Stomach (tissue), 4 donors: ENCODE measurements at regions not wholly inside any gene's neighbourhood (a gene's known extent, or its start where the extent isn't known, plus 50 kb on each side); places are given as distances from the start of the nearest gene placed in this dataset.

Experiments used
- CTCF ChIP-seq, 7 experiments: fragments of 450-650 bp in 4 of 7; fragments of 200-600 bp in 3 of 7; sonication (generic) in 3 of 7; IDR thresholded peaks; one replicate each; pipeline ENCODE4 v1.5.1; 2016 to 2019; ENCODE audit warnings: antibody characterized with exemption in 7 of 7, control low read depth in 2 of 7, mild to moderate bottlenecking in 1 of 7
- EP300 ChIP-seq: sonication (generic); formaldehyde crosslinking; IDR thresholded peaks from one replicate; pipeline ENCODE4 v1.6.1; 2017; ENCODE audit warnings: antibody characterized with exemption
- POLR2A ChIP-seq, 4 donors: fragments of 450-650 bp; IDR thresholded peaks; one replicate each; pipeline ENCODE4 v1.6.1; 2016; ENCODE audit warnings: antibody characterized with exemption in 4 of 4, control low read depth in 2 of 4, mild to moderate bottlenecking in 1 of 4, moderate library complexity in 1 of 4
- POLR2AphosphoS5 ChIP-seq, 3 donors: sonication (generic); formaldehyde crosslinking; IDR thresholded peaks; one replicate each; pipeline ENCODE4 v1.6.1; 2016; ENCODE audit warnings: antibody characterized with exemption in 3 of 3

GRCh38 chrX:124925681-124926080 lies 394.0 kb upstream of the TEX13C start:
- no peak for TF ChIP-seq CTCF (IDR thresholded peaks at IDR 0.05)
- no peak for TF ChIP-seq EP300
- no peak for TF ChIP-seq POLR2A (IDR thresholded peaks at IDR 0.05)
- no peak for TF ChIP-seq POLR2AphosphoS5 (IDR thresholded peaks at IDR 0.05)
